ENCODE measurements at regions not wholly inside any gene's neighbourhood (a gene's known extent, or its start where the extent isn't known, plus 50 kb on each side); places are given as distances from the start of the nearest gene placed in this dataset.

- no peaks in the 10 kb centered on the region for H3K27me3 ChIP-seq (ENCODE audit: insufficient read depth, low read length)
Measured at GRCh38 chr1:187129132-187129531, 300.4 kb downstream of the PLA2G4A start.

GRCh38 chr1:187143783-187144182, 315.0 kb downstream of the PLA2G4A start:
- H3K4me2 ChIP-seq (ENCODE audit: low read length), result no peak overlapping the region
- H4K20me1 ChIP-seq (ENCODE audit: insufficient read depth, low read length), result no peaks in the 10 kb centered on the region
- no peaks in the 10 kb centered on the region for H3F3A ChIP-seq (ENCODE audit: insufficient read depth, low read length)
- no peaks in the 10 kb centered on the region for H3K9me3 ChIP-seq (ENCODE audit: low read length)
- H3K36me3 ChIP-seq (ENCODE audit: insufficient read depth, low read length), result no peaks in the 10 kb centered on the region
- H3K9ac ChIP-seq (ENCODE audit: low read length), result no peak overlapping the region
- no peaks in the 10 kb centered on the region for H3K4me1 ChIP-seq (ENCODE audit: insufficient read depth, low read length, severe bottlenecking)
- no peak overlapping the region for H3K27ac ChIP-seq (ENCODE audit: low read depth, low read length, poor library complexity, severe bottlenecking)
- no peak overlapping the region for H3K4me3 ChIP-seq (ENCODE audit: low read depth, low read length, poor library complexity, severe bottlenecking)
- no peak for TF ChIP-seq EZH2 (IDR thresholded peaks at IDR 0.05; ENCODE audit: borderline replicate concordance, low read length)
- no peak for TF ChIP-seq CTCF (IDR thresholded peaks at IDR 0.05; ENCODE audit: low read length)
- H2AFZ ChIP-seq (ENCODE audit: low read length), result no peak overlapping the region
- no peaks in the 10 kb centered on the region for H3K79me2 ChIP-seq (ENCODE audit: insufficient read depth, low read length)
- H3K9me2 ChIP-seq (ENCODE audit: low read depth, low read length), result no peaks in the 10 kb centered on the region
- H3K27me3 ChIP-seq (ENCODE audit: insufficient read depth, low read length), result no peaks in the 10 kb centered on the region

More at GRCh38 chr1:187129132-187129531, 300.4 kb downstream of the PLA2G4A start:
- no peak overlapping the region for H3K4me2 ChIP-seq (ENCODE audit: low read length)
- H3K9me2 ChIP-seq (ENCODE audit: low read depth, low read length), result no peaks in the 10 kb centered on the region
- H3K4me3 ChIP-seq (ENCODE audit: low read depth, low read length, poor library complexity, severe bottlenecking), result no peak overlapping the region
- H3F3A ChIP-seq (ENCODE audit: insufficient read depth, low read length), result no peaks in the 10 kb centered on the region
- no peaks in the 10 kb centered on the region for H3K9me3 ChIP-seq (ENCODE audit: low read length)
- H3K27ac ChIP-seq (ENCODE audit: low read depth, low read length, poor library complexity, severe bottlenecking), result no peak overlapping the region
- no peaks in the 10 kb centered on the region for H3K4me1 ChIP-seq (ENCODE audit: insufficient read depth, low read length, severe bottlenecking)
- TF ChIP-seq EZH2 (IDR thresholded peaks at IDR 0.05; ENCODE audit: borderline replicate concordance, low read length) (no peak), CTCF (IDR thresholded peaks at IDR 0.05; ENCODE audit: low read length) (no peak)
- no peak overlapping the region for H2AFZ ChIP-seq (ENCODE audit: low read length)
- no peaks in the 10 kb centered on the region for H3K79me2 ChIP-seq (ENCODE audit: insufficient read depth, low read length)
- no peaks in the 10 kb centered on the region for H3K36me3 ChIP-seq (ENCODE audit: insufficient read depth, low read length)
- H4K20me1 ChIP-seq (ENCODE audit: insufficient read depth, low read length), result no peaks in the 10 kb centered on the region
- no peak overlapping the region for H3K9ac ChIP-seq (ENCODE audit: low read length)

- Histone ChIP-seq H3K36me3 (ENCODE audit: insufficient read depth, low read length) (no peaks in the 10 kb centered on the region), H3F3A (ENCODE audit: insufficient read depth, low read length) (no peaks in the 10 kb centered on the region), H2AFZ (ENCODE audit: low read length) (no peak overlapping the region), H3K9ac (ENCODE audit: low read length) (no peak overlapping the region), H3K4me2 (ENCODE audit: low read length) (no peak overlapping the region), H3K4me1 (ENCODE audit: insufficient read depth, low read length, severe bottlenecking) (no peaks in the 10 kb centered on the region), H4K20me1 (ENCODE audit: insufficient read depth, low read length) (no peaks in the 10 kb centered on the region), H3K9me3 (ENCODE audit: low read length) (no peaks in the 10 kb centered on the region), H3K9me2 (ENCODE audit: low read depth, low read length) (no peaks in the 10 kb centered on the region), H3K79me2 (ENCODE audit: insufficient read depth, low read length) (no peaks in the 10 kb centered on the region), H3K27ac (ENCODE audit: low read depth, low read length, poor library complexity, severe bottlenecking) (no peak overlapping the region), H3K27me3 (ENCODE audit: insufficient read depth, low read length) (no peaks in the 10 kb centered on the region), H3K4me3 (ENCODE audit: low read depth, low read length, poor library complexity, severe bottlenecking) (no peak overlapping the region)
- TF ChIP-seq EZH2 (IDR thresholded peaks at IDR 0.05; ENCODE audit: borderline replicate concordance, low read length), result no peak
- no peak for TF ChIP-seq CTCF (IDR thresholded peaks at IDR 0.05; ENCODE audit: low read length)
Measured at GRCh38 chr1:187146388-187146787, 317.6 kb downstream of the PLA2G4A start.
